HTR-8/SVneo (cell line): ENCODE measurements at regions not wholly inside any gene's neighbourhood (a gene's known extent, or its start where the extent isn't known, plus 50 kb on each side); places are given as distances from the start of the nearest gene placed in this dataset.

Experiments
- DNase-seq: peaks from one replicate; pipeline ENCODE4 v3.0.0; 2011; ENCODE audit warnings: low spot score, mixed read lengths; ENCODE audit not compliant: insufficient read length
- FAIRE-seq: peaks from 2 replicates; lab custom pipeline; 2011; peaks lifted over from hg19 to GRCh38; lab: Jason Lieb, UNC

GRCh38 chr5:172588380-172588779 lies 52.7 kb upstream of the NEURL1B start:
- DNase-seq, result no peak
- no peak for FAIRE-seq

GRCh38 chr5:172587061-172587405 lies 54.0 kb upstream of the NEURL1B start:
- FAIRE-seq (no peak), DNase-seq (no peak)

GRCh38 chr5:172586125-172587060 lies 54.7 kb upstream of the NEURL1B start:
- no peak for FAIRE-seq
- no peak for DNase-seq

- FAIRE-seq, result no peak
Observed at GRCh38 chr5:172585114-172585513, 55.9 kb upstream of the NEURL1B start.

GRCh38 chr5:172584638-172585037 lies 56.4 kb upstream of the NEURL1B start:
- FAIRE-seq, result no peak
- DNase-seq, result no peak

More at GRCh38 chr5:172585114-172585513, 55.9 kb upstream of the NEURL1B start:
- no peak for DNase-seq

GRCh38 chr5:172583931-172584511 lies 57.0 kb upstream of the NEURL1B start:
- no peak for FAIRE-seq
- DNase-seq, result no peak

- no peak for FAIRE-seq
- DNase-seq, result no peak
Observed at GRCh38 chr5:172582940-172583339, 58.1 kb upstream of the NEURL1B start.

GRCh38 chr5:172581315-172581714 lies 59.7 kb upstream of the NEURL1B start:
- no peak for DNase-seq
- no peak for FAIRE-seq

- DNase-seq, result no peak
- FAIRE-seq, result no peak
Observed at GRCh38 chr5:172579403-172579990, 61.6 kb upstream of the NEURL1B start.

- DNase-seq, result no peak
- no peak for FAIRE-seq
Observed at GRCh38 chr5:172577267-172577909, 63.7 kb upstream of the NEURL1B start.

- no peak for DNase-seq
- FAIRE-seq, result no peak
Observed at GRCh38 chr5:172575816-172576545, 65.1 kb upstream of the NEURL1B start.

- DNase-seq (no peak), FAIRE-seq (no peak)
Observed at GRCh38 chr5:172575416-172575815, 65.6 kb upstream of the NEURL1B start.

- DNase-seq, result no peak
Observed at GRCh38 chr5:172574871-172575223, 66.2 kb upstream of the NEURL1B start.

GRCh38 chr5:172573986-172574870 lies 66.8 kb upstream of the NEURL1B start:
- no peak for DNase-seq
- FAIRE-seq, result no peak

More at GRCh38 chr5:172574871-172575223, 66.2 kb upstream of the NEURL1B start:
- FAIRE-seq, result no peak

GRCh38 chr5:172573120-172573882 lies 67.8 kb upstream of the NEURL1B start:
- DNase-seq (no peak), FAIRE-seq (no peak)

- no peak for DNase-seq
- FAIRE-seq, result no peak
Observed at GRCh38 chr5:172572440-172572839, 68.6 kb upstream of the NEURL1B start.

- DNase-seq, result no peak
- FAIRE-seq, result peak; percentile 13
Observed at GRCh38 chr5:172571892-172572291, 69.2 kb upstream of the NEURL1B start.

- no peak for DNase-seq
- FAIRE-seq, result no peak
Observed at GRCh38 chr5:172571413-172571812, 69.7 kb upstream of the NEURL1B start.
